IMR-90 (cell line): ENCODE measurements at regions not wholly inside any gene's neighbourhood (a gene's known extent, or its start where the extent isn't known, plus 50 kb on each side); places are given as distances from the start of the nearest gene placed in this dataset.

Experiments
- ATAC-seq: fragments of 200-7000 bp; cut with Tn5 transposase; 2 replicates; pipeline ENCODE4 v1.9.1; 2020; ENCODE audit warnings: low read depth, mild to moderate bottlenecking, moderate library complexity
- BruUV-seq: library from RNA; stranded (reverse); fragments of 400-500 nt; replicated peaks from 2 replicates; lab custom pipeline; 2021; lab: Mats Ljungman, UMichigan
- CTCF ChIA-PET: fragments of 300-600 bp; formaldehyde crosslinking; extraction: SDS; loops from one replicate; lab custom pipeline; 2021; ENCODE audit warnings: antibody characterized with exemption; lab: Yijun Ruan, JAX
- POLR2A ChIA-PET: fragments of 300-600 bp; sonication (Branson Sonifier 250); formaldehyde crosslinking; loops from one replicate; lab custom pipeline; 2022; ENCODE audit warnings: antibody characterized with exemption; ENCODE audit not compliant: unreplicated experiment; lab: Charles Lee
- DNase-seq: peaks from one replicate; pipeline ENCODE4 v3.0.0; 2013
- H2AFZ ChIP-seq: replicated peaks from 2 replicates; pipeline ENCODE3; 2013; ENCODE audit warnings: low read length, mild to moderate bottlenecking; ENCODE audit not compliant: poor library complexity
- H2AK5ac ChIP-seq: 2 replicates; pipeline ENCODE4 v1.6.1; 2013; ENCODE audit warnings: low read depth, low read length, inconsistent platforms
- H2AK9ac ChIP-seq: replicated peaks from 2 replicates; pipeline ENCODE3; 2013; ENCODE audit warnings: mild to moderate bottlenecking, low read depth, low read length, moderate library complexity; ENCODE audit not compliant: poor library complexity
- H2BK120ac ChIP-seq: 2 replicates; pipeline ENCODE4 v1.6.1; 2013; ENCODE audit warnings: low read depth, low read length, inconsistent platforms
- H2BK15ac ChIP-seq: 3 replicates; pipeline ENCODE4 v1.6.1; 2013; ENCODE audit warnings: low read depth, low read length, inconsistent platforms
- H2BK20ac ChIP-seq: 2 replicates; pipeline ENCODE4 v1.6.1; 2013; ENCODE audit warnings: low read depth, mild to moderate bottlenecking, inconsistent platforms, low read length, moderate library complexity
- H2BK5ac ChIP-seq: 2 replicates; pipeline ENCODE4 v1.6.1; 2013; ENCODE audit warnings: mild to moderate bottlenecking, low read depth, low read length, inconsistent platforms; ENCODE audit not compliant: poor library complexity, severe bottlenecking
- H3K14ac ChIP-seq: replicated peaks from 2 replicates; pipeline ENCODE4 v1.6.1; 2013; ENCODE audit warnings: low read depth, low read length, inconsistent platforms
- H3K18ac ChIP-seq: 2 replicates; pipeline ENCODE4 v1.6.1; 2013; ENCODE audit warnings: low read depth, low read length, control low read depth
- H3K23ac ChIP-seq: 2 replicates; pipeline ENCODE4 v1.6.1; 2013; ENCODE audit warnings: low read depth, low read length, inconsistent platforms
- H3K27ac ChIP-seq: 2 replicates; pipeline ENCODE4 v1.5.1; 2013; ENCODE audit warnings: mild to moderate bottlenecking, control low read depth, low read length; ENCODE audit not compliant: insufficient read depth
- H3K27me3 ChIP-seq: 2 replicates; pipeline ENCODE4 v1.6.1; 2013; ENCODE audit warnings: low read length; ENCODE audit not compliant: control insufficient read depth, insufficient read depth
- H3K36me3 ChIP-seq: 2 replicates; pipeline ENCODE4 v1.6.1; 2013; ENCODE audit warnings: low read length, mixed read lengths; ENCODE audit not compliant: control insufficient read depth, insufficient read depth
- H3K4ac ChIP-seq: 2 replicates; pipeline ENCODE4 v1.6.1; 2013; ENCODE audit warnings: low read depth, low read length, inconsistent platforms
- H3K4me1 ChIP-seq: 2 replicates; pipeline ENCODE4 v1.6.1; 2013; ENCODE audit warnings: low read length, mixed read lengths; ENCODE audit not compliant: control insufficient read depth, insufficient read depth
- H3K4me2 ChIP-seq: 2 replicates; pipeline ENCODE4 v1.6.1; 2013; ENCODE audit warnings: low read depth, mild to moderate bottlenecking, control low read depth, low read length, moderate library complexity
- H3K4me3 ChIP-seq: 2 replicates; pipeline ENCODE4 v1.5.1; 2013; ENCODE audit warnings: low read depth, mild to moderate bottlenecking, control low read depth, low read length, moderate library complexity; ENCODE audit not compliant: insufficient read depth
- H3K56ac ChIP-seq: 2 replicates; pipeline ENCODE4 v1.6.1; 2013; ENCODE audit warnings: low read length, inconsistent platforms; ENCODE audit not compliant: insufficient read depth; ENCODE audit errors: extremely low read depth
- H3K79me1 ChIP-seq, 2 experiments: 2 replicates each; pipeline ENCODE4 v1.6.1; 2013; ENCODE audit warnings: low read length in 2 of 2, inconsistent platforms in 1 of 2, low read depth in 1 of 2
- H3K9ac ChIP-seq: 2 replicates; pipeline ENCODE4 v1.6.1; 2013; ENCODE audit warnings: low read depth, low read length, control low read depth
- H3K9me1 ChIP-seq: 2 replicates; pipeline ENCODE4 v1.6.1; 2013; ENCODE audit warnings: low read length, inconsistent platforms; ENCODE audit not compliant: insufficient read depth
- H3K9me3 ChIP-seq: 2 replicates; pipeline ENCODE4 v1.6.1; 2013; ENCODE audit warnings: low read length; ENCODE audit not compliant: control insufficient read depth, insufficient read depth
- H4K20me1 ChIP-seq: 2 replicates; pipeline ENCODE4 v1.6.1; 2013; ENCODE audit warnings: low read length, inconsistent platforms; ENCODE audit not compliant: insufficient read depth
- H4K5ac ChIP-seq: 2 replicates; pipeline ENCODE4 v1.6.1; 2013; ENCODE audit warnings: mild to moderate bottlenecking, low read depth, low read length, control low read depth
- H4K8ac ChIP-seq, 2 experiments: 2 replicates each; pipeline ENCODE4 v1.6.1; 2013; ENCODE audit warnings: low read depth in 2 of 2, low read length in 2 of 2, control low read depth in 1 of 2, inconsistent platforms in 1 of 2
- H4K91ac ChIP-seq: 2 replicates; pipeline ENCODE4 v1.6.1; 2013; ENCODE audit warnings: low read depth, low read length, inconsistent platforms; ENCODE audit not compliant: insufficient read depth
- BHLHE40 ChIP-seq: fragments of 150-350 bp; IDR thresholded peaks from 2 replicates; pipeline ENCODE4 v1.6.1; 2016; ENCODE audit warnings: mild to moderate bottlenecking, low read depth, low read length
- CEBPB ChIP-seq: IDR thresholded peaks from 2 replicates; pipeline ENCODE4 v1.6.1; 2012; ENCODE audit warnings: low read depth, low read length, improper control_type of control experiment
- CHD1 ChIP-seq: IDR thresholded peaks from 2 replicates; pipeline ENCODE4 v1.6.1; 2012; ENCODE audit warnings: low read depth, low read length, improper control_type of control experiment
- ELK1 ChIP-seq: fragments of 150-350 bp; IDR thresholded peaks from 2 replicates; pipeline ENCODE4 v1.6.1; 2016; ENCODE audit warnings: low read depth, mild to moderate bottlenecking, low read length, moderate library complexity, borderline replicate concordance
- FOS ChIP-seq: fragments of 150-350 bp; IDR thresholded peaks from 2 replicates; pipeline ENCODE4 v1.6.1; 2016; ENCODE audit warnings: low read depth, low read length
- MAFK ChIP-seq: IDR thresholded peaks from 2 replicates; pipeline ENCODE4 v1.6.1; 2012; ENCODE audit warnings: low read depth, low read length, improper control_type of control experiment
- MAZ ChIP-seq: IDR thresholded peaks from 2 replicates; pipeline ENCODE4 v1.6.1; 2012; ENCODE audit warnings: low read depth, mild to moderate bottlenecking, low read length, improper control_type of control experiment, moderate library complexity, borderline replicate concordance
- MXI1 ChIP-seq: IDR thresholded peaks from 2 replicates; pipeline ENCODE4 v1.6.1; 2012; ENCODE audit warnings: low read depth, mild to moderate bottlenecking, low read length, moderate library complexity, borderline replicate concordance
- NFE2L2 ChIP-seq: fragments of 150-350 bp; IDR thresholded peaks from 2 replicates; pipeline ENCODE4 v1.6.1; 2016; ENCODE audit warnings: low read depth, mild to moderate bottlenecking, low read length
- POLR2A ChIP-seq: IDR thresholded peaks from 2 replicates; pipeline ENCODE4 v1.6.1; 2012; ENCODE audit warnings: mild to moderate bottlenecking, low read depth, low read length
- RAD21 ChIP-seq: IDR thresholded peaks from 2 replicates; pipeline ENCODE4 v1.6.1; 2012; ENCODE audit warnings: low read length, improper control_type of control experiment
- RCOR1 ChIP-seq: IDR thresholded peaks from 2 replicates; pipeline ENCODE4 v1.6.1; 2012; ENCODE audit warnings: mild to moderate bottlenecking, low read length, improper control_type of control experiment; ENCODE audit not compliant: insufficient replicate concordance
- RFX5 ChIP-seq: IDR thresholded peaks from 2 replicates; pipeline ENCODE4 v1.8.0; 2012; ENCODE audit warnings: low read depth, mild to moderate bottlenecking, low read length, moderate library complexity
- SMC3 ChIP-seq: fragments of 150-350 bp; IDR thresholded peaks from 2 replicates; pipeline ENCODE4 v1.6.1; 2016; ENCODE audit warnings: low read depth, mild to moderate bottlenecking, antibody characterized with exemption, low read length, moderate library complexity
- USF2 ChIP-seq: fragments of 150-350 bp; IDR thresholded peaks from 2 replicates; pipeline ENCODE4 v1.6.1; 2017; ENCODE audit warnings: mild to moderate bottlenecking, antibody characterized with exemption, low read length, low read depth
- WGBS, 2 experiments: methylation state at CpG; one replicate each; pipeline versions ENCODE4 v1.1.5 to v1.1.7; 2013; ENCODE audit warnings: missing lambda C conversion rate in 2 of 2; ENCODE audit not compliant: insufficient read length in 1 of 2; ENCODE audit errors: extremely low coverage in 2 of 2; 5-methylcytosine and 5-hydroxymethylcytosine counted together
- dilution Hi-C: fragments of 300-500 bp; cut with HindIII; formaldehyde crosslinking; loops from one replicate; pipeline ENCODE4 v1.14.3; 2018; ENCODE audit warnings: low sequenced_read_pairs; ENCODE audit not compliant: unreplicated experiment
- in situ Hi-C: fragments of 300-500 bp; cut with MboI; formaldehyde crosslinking; loops from 3 replicates; pipeline ENCODE4 v1.14.3; 2019; ENCODE audit warnings: low sequenced_read_pairs, inconsistent platforms, mixed read lengths
- intact Hi-C: fragments of 100-400 bp; cut with micrococcal nuclease; formaldehyde crosslinking; loops from 2 replicates; pipeline ENCODE4 v1.10.0; 2022

- no peak overlapping the region for H2AK9ac ChIP-seq
- H3K9me3 ChIP-seq: no peaks in the 10 kb centered on the region
- no peak overlapping the region for H2BK20ac ChIP-seq
- dilution Hi-C loops: no loop called here
- H3K18ac ChIP-seq: no peak overlapping the region
- H3K4ac ChIP-seq: no peak overlapping the region
- H3K36me3 ChIP-seq: no peaks in the 10 kb centered on the region
- BruUV-seq: no TSS peak
- no peak overlapping the region for H4K5ac ChIP-seq
- H2AK5ac ChIP-seq: no peak overlapping the region
- no peaks in the 10 kb centered on the region for H4K20me1 ChIP-seq
- no peaks in the 10 kb centered on the region for H3K9me1 ChIP-seq
- in situ Hi-C loops: loop anchor here (10.0 kb wide), 1 partner anchor 262 kb away; no protein-coding TSS in a partner anchor
- no peak overlapping the region for H2BK15ac ChIP-seq
- peaks cover 3% of the 10 kb centered on the region for H3K27me3 ChIP-seq
- no peak overlapping the region for H2BK5ac ChIP-seq
- ChIA-PET CTCF (interaction anchor here (0.7 kb wide), 1 partner anchor 330 kb away, joined by 3 read pairs; no protein-coding TSS in a partner anchor), POLR2A (no interaction called here)
- no peak overlapping the region for H3K4me2 ChIP-seq
- no peaks in the 10 kb centered on the region for H3K4me1 ChIP-seq
- no peak overlapping the region for H3K9ac ChIP-seq
- H4K8ac ChIP-seq: no peak overlapping the region
- no peak for ATAC-seq
- no peak overlapping the region for H3K14ac ChIP-seq
- no peak overlapping the region for H3K27ac ChIP-seq
- WGBS, 2 experiments: no CpG with 5 or more reads among the region's 4 CpGs
- TF ChIP-seq POLR2A: no peak
- no peak for TF ChIP-seq BHLHE40
- TF ChIP-seq MAZ: no peak
- TF ChIP-seq CHD1: no peak
- no peak for TF ChIP-seq RAD21
- no peak for TF ChIP-seq FOS
- TF ChIP-seq MAFK: no peak
- no peak for TF ChIP-seq MXI1
- TF ChIP-seq SMC3: no peak
- TF ChIP-seq NFE2L2: no peak
- TF ChIP-seq RFX5: no peak
- no peak for TF ChIP-seq RCOR1
- TF ChIP-seq CEBPB: no peak
- no peak for TF ChIP-seq ELK1
- TF ChIP-seq USF2: no peak
- no peak overlapping the region for H4K91ac ChIP-seq
- H3K23ac ChIP-seq: no peak overlapping the region
- no peak overlapping the region for H3K4me3 ChIP-seq
- no peaks in the 10 kb centered on the region for H3K79me1 ChIP-seq
- DNase-seq: no peak
- no peak overlapping the region for H2AFZ ChIP-seq
- H3K56ac ChIP-seq: no peak overlapping the region
- intact Hi-C loops: loop anchor here (1.0 to 5.0 kb wide), 3 partner anchors 170 to 696 kb away; partner anchors contain the start of gene PALS2
- H2BK120ac ChIP-seq: no peak overlapping the region
These were observed 118.7 kb downstream of the NPY start for GRCh38 chr7:24402655-24403054.
